Heart left ventricle (tissue), 13 donors: ENCODE measurements at regions not wholly inside any gene's neighbourhood (a gene's known extent, or its start where the extent isn't known, plus 50 kb on each side); places are given as distances from the start of the nearest gene placed in this dataset.

Experiments used
- POLR2A ChIP-seq, 2 donors: fragments of 450-650 bp; IDR thresholded peaks; one replicate each; pipeline ENCODE4 v1.6.1; 2017; ENCODE audit warnings: antibody characterized with exemption in 2 of 2, mild to moderate bottlenecking in 2 of 2, moderate library complexity in 2 of 2
- TF ChIP-seq, protein P1 (sequence below), 12 donors: fragments of 200-600 bp; sonication (generic) in 4 of 12; IDR thresholded peaks; one replicate each; pipeline versions ENCODE4 v1.5.0 to v1.8.0; 2018 to 2022; ENCODE audit warnings: antibody characterized with exemption in 12 of 12, mild to moderate bottlenecking in 5 of 12
- donor health status: ischemic (EF 13 %, LVEDD 7.1; RV severe dilation, severe dysfunction).
- donor health status: DM: no; HTN: yes; CAD: no.
- donor health status: DM: no; HTN: no; CAD: no.
- donor health status: ischemic (EF 25% LVEDD 6.9; RV normal size, moderate dysfunction).
- donor health status: ischemic (EF 25% LVEDD 5.7; RV mildly dilated, moderate dysfunction).
- donor health status: ischemic (EF 35%, LVEDD 5.7; RV mildly dilated, moderate dysfunction).
- donor health status: nonischemic (EF 11% LVEDD 7.7; RV severe dilation, severe dysfunction).
- donor health status: DM: yes; HTN: yes; CAD: no.
- donor health status: PGD.
- donor health status: ischemic (EF 29% LVEDD 5.4; RV normal size, mild dysfunction).
- donor health status: nonischemic (EF 23%, LVEDD 6.1; RV moderate dilation, normal function).

DNA sequence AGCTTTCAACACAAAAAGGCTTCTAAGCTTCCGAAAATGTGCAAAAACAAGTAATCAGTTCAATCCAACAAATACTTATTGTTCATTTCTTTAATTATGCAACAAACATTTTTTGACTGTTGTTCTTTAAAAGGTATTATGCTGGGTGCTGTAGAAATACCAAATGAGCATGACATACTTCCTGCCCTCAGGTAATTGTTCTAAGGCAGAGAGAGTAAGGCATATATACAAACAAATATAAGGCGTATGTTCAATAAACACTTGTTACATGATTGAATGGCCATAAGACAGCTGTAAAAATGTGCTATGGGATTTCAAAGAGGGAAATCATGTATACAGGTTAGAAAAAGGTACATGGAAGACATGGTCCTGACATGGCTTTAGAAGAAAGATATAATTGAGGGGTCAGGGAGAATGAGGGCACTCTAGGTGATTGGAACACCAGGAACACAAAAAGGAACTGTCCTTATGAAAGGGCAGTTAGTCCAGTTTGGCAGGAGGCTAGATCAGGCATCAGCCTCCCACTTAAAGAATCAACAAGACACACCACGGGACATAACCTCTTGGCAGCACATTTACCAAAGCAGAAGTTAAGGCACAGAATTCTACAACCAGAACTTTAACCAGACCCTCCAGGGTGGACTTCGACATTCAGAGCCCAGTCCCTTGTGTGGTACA, 135.8 kb upstream of the SCAF11 start:
- TF ChIP-seq, protein P1, sequence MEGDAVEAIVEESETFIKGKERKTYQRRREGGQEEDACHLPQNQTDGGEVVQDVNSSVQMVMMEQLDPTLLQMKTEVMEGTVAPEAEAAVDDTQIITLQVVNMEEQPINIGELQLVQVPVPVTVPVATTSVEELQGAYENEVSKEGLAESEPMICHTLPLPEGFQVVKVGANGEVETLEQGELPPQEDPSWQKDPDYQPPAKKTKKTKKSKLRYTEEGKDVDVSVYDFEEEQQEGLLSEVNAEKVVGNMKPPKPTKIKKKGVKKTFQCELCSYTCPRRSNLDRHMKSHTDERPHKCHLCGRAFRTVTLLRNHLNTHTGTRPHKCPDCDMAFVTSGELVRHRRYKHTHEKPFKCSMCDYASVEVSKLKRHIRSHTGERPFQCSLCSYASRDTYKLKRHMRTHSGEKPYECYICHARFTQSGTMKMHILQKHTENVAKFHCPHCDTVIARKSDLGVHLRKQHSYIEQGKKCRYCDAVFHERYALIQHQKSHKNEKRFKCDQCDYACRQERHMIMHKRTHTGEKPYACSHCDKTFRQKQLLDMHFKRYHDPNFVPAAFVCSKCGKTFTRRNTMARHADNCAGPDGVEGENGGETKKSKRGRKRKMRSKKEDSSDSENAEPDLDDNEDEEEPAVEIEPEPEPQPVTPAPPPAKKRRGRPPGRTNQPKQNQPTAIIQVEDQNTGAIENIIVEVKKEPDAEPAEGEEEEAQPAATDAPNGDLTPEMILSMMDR (IDR thresholded peaks at IDR 0.05): no peak
- TF ChIP-seq POLR2A (IDR thresholded peaks at IDR 0.05): no peak
